Hematopoietic multipotent progenitor cell treated with erythropoietin and hydrocortisone succinate and interleukin-3 and kit ligand, for 8 days (in vitro differentiated cells): ENCODE measurements at regions not wholly inside any gene's neighbourhood (a gene's known extent, or its start where the extent isn't known, plus 50 kb on each side); places are given as distances from the start of the nearest gene placed in this dataset.

Source experiments
- DNase-seq: peaks from one replicate; pipeline ENCODE4 v3.0.0-alpha.2; 2015

- DNase-seq: no peak
Observed at GRCh38 chr10:128922172-128922571, 544.9 kb upstream of the MGMT start.

DNA sequence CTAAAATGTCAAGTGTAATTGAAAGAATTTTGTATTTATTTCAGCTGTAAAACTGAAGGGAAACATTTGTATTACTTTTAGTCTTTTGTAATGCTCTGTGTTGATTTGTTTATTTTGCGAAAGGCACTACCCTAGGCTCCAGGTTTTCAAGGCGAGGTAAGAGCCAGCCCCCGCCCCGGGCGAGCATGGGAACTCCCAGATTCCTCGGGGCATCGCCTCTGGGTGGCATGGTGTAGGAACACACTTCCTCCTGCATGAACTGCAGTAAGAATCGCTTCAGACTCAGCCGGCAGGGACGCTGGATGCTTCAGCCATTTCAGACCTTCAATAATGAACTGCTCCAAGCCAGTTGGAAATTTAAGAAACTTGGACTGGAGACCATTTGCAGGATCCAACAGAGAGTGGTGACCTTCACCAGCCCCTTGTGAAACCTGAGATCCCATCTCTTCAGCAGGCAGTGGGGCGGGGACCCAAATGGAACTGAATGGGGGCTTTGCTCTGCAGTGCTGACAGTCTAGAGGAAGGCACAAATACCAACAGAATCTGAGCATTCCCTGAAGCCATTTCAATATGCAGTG lies 544.3 kb upstream of the MGMT start:
- DNase-seq: no peak

GRCh38 chr10:128924918-128925317 lies 542.1 kb upstream of the MGMT start:
- no peak for DNase-seq

DNA sequence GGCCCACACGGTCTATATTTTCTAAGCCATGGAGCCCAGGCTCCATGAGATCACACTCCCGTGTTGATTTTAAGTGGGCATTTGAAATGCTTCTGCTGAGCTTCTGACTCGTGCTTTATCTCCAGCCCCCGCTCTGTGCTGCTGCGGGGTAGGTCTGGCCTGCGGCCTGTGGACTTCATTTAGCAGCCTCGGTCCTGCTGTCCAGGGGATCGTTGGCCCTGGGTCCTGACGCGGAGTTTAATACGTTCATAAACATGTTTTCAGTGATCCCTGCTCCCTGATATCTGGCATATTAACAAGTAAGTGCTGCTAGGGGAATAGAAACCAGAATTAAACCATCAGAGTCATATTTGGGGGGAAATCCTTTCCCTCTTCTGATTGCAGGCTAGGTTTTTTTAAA lies 540.3 kb upstream of the MGMT start:
- no peak for DNase-seq

- DNase-seq: no peak
Observed at GRCh38 chr10:128927497-128928161, 539.4 kb upstream of the MGMT start.

GRCh38 chr10:128928231-128928836 lies 538.7 kb upstream of the MGMT start:
- no peak for DNase-seq

- no peak for DNase-seq
Observed at GRCh38 chr10:128929131-128929530, 537.9 kb upstream of the MGMT start.

DNA sequence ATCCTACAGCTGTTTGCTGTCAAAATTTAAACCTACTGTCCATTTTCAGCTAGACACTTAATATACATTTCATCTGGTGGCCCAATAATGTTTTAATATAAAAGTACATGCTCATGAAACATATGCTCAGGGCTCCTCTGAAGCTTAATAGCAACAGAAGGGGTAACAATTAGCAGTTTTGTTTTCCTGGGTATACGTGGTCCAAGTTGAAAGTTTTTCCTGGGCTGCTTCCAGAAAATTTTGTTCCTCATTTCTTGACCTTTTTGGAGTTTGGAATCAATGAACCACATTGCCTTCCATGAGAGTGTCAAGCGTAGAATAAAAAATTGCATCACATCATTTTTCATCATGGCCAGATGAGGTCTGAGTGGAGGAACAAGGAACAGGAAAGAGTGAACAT lies 537.3 kb upstream of the MGMT start:
- DNase-seq: no peak

DNA sequence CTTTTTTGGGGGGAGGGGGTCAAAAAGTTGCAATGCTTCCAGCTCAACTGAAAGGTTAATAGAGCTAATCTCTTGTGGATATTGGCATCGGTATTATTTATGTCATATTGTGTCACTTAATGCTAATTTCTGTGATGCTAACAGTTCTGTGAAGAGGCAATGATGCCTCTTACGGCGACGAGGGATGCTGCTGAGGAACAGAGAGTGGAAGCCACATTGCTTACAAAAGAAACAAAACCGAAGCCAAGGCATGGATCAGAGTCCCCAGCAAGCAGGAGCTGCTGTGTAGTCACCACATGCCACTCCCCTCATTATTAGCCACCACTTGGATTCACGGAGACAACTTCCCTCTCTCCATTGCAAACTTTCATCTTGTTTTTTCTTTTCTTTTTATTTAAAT lies 536.5 kb upstream of the MGMT start:
- DNase-seq: no peak

DNA sequence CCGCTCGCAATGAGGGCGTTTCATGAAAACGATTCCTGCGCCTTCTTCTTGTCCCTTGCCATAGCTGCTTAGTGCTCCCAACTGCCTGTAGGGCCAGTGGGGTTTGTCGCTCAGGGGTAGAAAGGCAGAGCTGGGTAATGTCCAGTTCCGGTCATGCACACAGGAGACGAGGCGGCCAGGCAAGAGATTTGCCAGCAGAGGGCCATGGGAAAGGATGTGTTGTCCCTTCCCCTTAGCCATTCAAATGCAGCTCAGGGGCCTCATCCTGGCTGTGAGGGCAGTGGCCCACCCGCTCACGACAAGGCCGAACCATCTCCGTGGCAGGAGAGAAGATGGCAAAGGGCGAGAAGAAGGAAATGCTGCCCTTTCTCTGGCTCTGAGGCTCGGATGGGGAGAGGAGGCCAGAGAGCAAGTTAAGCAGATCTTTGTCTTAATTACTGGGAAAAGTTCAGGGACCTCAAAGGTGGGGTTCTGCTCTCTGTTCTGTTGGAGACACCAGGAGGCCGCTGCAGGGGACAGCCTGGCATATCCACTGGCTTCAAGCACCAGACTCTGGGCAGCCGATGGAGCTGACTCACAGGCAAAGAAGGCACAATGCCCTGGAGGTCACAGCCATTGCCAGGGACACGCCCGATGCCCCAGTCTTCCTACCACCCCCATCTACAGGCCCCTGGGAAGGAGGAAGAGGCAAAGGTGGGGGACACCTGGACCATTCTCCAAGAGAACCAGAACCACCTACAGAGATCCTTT lies 534.8 kb upstream of the MGMT start:
- no peak for DNase-seq

DNA sequence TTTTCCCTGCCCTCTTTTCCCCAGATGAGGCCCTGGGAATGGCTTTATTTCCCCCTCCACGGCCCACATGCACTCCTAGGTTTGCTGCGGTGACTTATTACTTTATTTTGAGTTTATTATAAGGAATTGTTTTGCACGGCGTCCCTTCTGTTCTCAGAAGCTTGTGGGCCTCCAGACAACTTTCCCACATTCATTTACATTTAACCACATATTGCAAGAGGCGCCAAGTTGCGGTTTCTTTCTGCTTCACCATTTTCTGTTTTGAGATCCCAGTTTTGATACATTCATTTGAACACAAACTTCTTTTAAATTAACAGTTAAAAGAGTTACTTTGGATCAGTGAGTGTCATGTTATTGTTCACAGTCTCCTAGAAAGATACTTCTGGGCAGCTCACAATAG lies 532.5 kb upstream of the MGMT start:
- no peak for DNase-seq

DNA sequence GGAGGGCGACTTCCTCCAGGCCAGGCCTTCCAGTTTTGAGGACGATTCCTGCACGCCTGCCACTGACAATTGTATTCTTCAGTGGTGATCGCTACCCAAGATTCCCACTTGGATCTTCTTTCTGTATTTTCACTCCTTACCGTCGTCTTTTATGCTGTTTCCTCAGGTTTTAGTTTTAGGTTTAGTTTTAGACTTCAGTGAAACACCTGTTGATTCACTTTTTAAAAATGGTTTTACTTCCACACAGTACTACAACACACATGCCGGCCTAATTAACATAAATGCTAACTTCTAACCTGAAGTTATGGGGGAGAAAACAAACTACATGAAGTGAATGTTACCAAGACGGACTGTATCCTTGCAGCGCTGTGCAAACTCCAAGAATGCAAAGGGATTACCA lies 530.6 kb upstream of the MGMT start:
- DNase-seq: no peak

GRCh38 chr10:128938558-128938957 lies 528.5 kb upstream of the MGMT start:
- no peak for DNase-seq

- no peak for DNase-seq
Observed at GRCh38 chr10:128940081-128940480, 527.0 kb upstream of the MGMT start.

- no peak for DNase-seq
Observed at GRCh38 chr10:128943111-128943510, 523.9 kb upstream of the MGMT start.

GRCh38 chr10:128945398-128945797 lies 521.6 kb upstream of the MGMT start:
- no peak for DNase-seq

DNA sequence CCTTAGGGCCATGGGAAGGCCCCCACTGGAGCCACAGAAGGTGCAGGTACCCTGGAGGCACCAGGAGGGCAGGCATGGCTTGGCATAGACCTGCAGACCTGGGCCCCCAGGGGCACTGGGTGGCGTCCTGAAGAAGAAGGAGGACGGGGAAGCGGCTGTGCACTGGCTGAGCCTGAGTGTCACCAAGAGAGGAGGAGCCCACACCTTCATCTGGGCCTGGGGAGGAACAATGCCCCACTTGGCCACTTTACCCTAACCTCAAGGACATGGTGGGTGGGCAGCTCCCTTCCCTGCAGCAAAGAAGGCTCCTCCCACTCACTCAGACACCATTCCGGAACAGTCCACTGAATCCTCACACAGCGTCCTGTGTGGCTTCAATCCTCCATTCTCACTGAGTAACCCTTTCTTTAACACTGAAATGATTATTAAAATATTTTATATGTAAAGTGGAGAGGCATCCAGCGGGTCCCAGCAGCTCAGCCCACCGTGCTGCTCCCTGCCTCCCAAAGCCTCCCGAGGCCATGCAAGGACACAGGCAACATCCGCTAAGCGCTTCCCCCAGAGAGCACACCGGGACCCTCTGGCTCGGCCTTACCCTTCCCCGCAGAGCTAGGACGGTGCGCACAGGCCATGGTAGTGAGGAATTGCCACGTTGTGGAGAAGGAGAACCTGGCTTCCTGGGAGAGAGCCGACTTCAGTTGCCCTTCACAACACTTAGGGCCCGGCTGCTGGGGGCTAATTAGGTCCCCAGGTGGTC lies 516.7 kb upstream of the MGMT start:
- DNase-seq: no peak

GRCh38 chr10:128950916-128951275 lies 516.1 kb upstream of the MGMT start:
- no peak for DNase-seq

DNA sequence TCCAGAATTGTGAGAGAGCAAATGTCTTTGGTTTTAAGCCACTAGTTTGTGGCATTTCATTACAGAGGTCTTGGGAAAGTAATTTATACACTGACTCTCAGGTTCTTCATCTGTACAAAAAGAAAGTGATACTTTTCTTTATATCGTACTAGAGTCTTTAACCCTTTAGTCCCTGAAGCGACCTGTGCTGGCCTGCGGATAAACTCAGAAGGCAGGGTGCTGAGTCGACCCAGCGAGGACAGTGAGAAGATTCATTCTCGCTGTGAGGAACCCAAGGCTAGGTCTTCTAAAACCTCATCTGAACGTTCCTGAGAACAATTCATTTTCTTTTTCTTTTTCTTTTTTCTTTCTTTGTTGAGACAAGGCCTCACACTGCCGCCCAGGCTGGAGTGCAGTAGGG lies 514.2 kb upstream of the MGMT start:
- no peak for DNase-seq

DNA sequence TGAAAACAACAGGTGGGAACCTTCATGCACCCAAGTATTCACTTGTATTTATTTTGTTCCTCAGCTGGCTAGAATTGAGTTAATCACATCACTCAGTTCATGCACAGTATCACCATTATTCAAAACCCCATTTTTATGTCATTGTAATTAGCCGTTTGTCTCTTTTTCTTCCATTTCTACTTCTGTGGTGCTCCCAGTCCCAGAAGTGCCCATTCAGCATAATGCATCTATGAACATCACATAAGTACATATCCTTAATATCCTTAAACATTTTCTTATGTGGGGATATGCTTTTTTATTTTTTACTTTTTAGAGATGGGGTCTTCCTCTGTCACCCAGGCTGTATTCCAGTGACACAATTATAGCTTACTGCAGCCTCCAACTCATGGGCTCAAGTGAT lies 510.9 kb upstream of the MGMT start:
- DNase-seq: no peak

DNA sequence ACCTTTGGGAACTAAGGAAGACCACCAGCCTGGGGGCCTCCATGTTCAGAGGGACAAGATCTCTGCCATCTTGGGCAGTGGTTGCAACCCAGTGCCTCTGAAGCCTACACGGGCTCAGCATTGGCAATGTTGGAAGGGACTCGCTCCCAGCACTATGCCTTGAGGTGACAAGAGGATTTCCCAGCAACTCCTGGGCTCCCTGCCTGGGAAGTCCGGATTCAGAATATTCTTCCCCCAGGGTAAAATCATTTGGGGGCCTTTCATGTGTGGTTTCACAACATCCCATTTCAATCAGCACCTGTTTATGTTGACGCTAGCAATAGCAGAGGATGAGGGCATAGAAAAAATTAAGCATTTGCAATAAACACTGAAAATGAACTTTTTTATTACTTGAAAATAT lies 509.8 kb upstream of the MGMT start:
- DNase-seq: no peak

GRCh38 chr10:128958834-128959690 lies 508.0 kb upstream of the MGMT start:
- DNase-seq: no peak
